Right lung (tissue), 2 donors: ENCODE measurements at regions not wholly inside any gene's neighbourhood (a gene's known extent, or its start where the extent isn't known, plus 50 kb on each side); places are given as distances from the start of the nearest gene placed in this dataset.
"Not testable (repeated sequence)": the region's sequence is repeated elsewhere in the genome, so short reads cannot be mapped to it uniquely, and the experiment has no call there.

ENCODE experiments used
- DNase-seq, 2 donors: peaks; one replicate each; pipeline ENCODE4 v3.0.0-alpha.2; 2013

GRCh38 chr17:77332981-77333685 lies 192.4 kb downstream of the SEC14L1 start:
- DNase-seq = no peak

DNA sequence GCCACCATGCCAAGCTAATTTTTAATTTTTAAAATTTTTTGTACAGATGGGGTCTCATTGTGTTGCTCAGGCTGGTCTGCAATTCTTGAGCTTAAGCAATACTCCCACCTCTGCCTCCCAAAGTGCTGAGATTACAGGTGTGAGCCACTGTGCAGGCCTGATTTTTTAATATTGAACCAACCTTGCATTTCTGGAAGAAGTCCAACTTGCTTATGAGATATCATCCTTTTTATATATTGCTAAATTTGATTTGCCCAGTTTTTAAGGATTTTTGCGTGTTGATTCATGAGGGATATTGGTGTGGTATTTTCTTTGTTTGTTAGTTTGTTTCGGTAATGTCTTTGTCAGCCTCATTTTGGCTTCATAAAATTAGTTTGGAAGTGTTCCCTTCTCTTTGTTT lies 196.4 kb downstream of the SEC14L1 start:
- DNase-seq = no peak

- DNase-seq = no peak
Observed at GRCh38 chr17:77341069-77341541, 200.3 kb downstream of the SEC14L1 start.

DNA sequence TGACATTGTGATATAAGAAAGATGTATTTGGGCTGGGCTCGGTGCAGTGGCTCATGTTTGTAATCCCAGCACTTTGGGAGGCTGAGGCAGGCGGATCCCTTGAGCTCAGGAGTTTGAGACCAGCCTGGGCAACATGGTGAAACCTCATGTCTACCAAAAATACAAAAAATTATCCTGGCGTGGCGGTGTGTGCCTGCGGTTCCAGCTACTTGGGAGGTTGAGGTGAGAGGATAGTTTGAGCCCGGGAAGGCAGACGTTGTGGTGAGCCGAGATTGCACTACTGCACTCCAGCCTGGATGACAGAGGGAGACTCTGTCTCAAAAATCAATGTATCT lies 201.9 kb downstream of the SEC14L1 start:
- DNase-seq = not testable (repeated sequence)

DNA sequence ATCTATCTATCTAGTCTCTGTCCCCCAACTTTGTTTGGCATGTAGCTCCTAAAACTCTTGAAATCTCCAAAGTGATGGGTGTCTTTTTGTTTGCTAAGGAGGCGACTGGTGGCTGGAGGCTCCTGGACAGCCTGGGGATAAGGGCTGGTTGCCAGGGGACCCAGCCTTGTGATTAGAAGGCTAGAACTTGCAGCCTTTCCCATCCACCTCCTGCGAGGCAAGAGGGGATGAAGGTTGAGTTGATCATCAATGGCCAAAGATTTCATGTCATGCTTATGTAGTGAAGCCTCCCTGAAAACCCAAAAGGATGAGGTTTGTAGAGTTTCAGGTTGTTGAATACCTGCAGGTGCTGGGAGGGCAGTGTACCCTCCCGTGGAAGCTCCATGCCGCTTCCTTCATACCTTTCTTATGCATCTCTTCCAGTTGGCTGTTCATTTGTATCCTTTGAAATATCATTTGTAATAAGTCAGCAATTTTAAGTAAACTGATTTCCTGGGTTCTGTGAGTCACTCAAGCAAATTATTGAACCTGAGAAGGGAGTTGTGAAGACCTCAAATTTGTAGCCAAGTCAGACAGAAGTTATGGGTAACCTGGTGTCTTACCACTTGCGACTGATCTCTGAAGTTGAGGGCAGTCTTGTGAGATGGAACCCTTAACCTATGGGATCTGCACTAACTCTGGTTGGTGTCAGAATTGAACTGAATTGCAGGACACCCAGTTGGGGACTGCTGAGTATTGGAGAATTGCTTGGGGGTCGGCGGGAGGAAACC lies 202.4 kb downstream of the SEC14L1 start:
- no peak for DNase-seq

GRCh38 chr17:77344038-77344437 lies 203.3 kb downstream of the SEC14L1 start:
- DNase-seq = no peak

DNA sequence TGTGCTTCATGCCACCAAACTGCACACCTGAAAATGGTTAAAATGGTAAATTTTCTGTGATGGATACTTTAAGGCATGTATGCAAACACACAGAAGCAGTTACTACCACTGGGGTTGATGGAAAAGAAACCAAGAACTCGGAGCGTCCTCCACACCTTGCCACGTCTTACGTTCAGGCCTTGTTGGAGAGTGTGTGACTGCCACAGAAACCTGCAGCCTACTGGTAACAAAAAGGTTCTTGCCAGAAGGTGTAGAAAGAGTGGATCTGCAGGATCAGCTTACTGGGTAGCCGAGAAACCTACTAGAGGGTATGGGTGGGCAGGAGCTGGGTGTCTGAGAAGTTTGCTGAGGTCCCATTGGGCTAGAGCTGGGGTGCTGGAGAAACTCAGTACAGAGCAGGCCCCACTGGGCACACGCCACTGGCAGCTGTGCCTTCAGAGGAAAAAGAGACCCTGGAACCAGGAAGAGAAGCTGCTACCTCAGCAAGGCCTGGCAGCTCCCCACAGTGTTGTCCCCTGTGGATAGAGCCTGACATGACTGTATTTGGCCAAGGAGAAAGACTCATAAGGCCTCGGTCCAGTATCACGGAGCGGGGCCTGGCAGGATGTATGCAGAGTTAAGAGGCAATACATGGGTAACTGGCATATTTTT lies 204.6 kb downstream of the SEC14L1 start:
- no peak for DNase-seq

- no peak for DNase-seq
Observed at GRCh38 chr17:77346765-77347164, 206.0 kb downstream of the SEC14L1 start.

- DNase-seq = no peak
Observed at GRCh38 chr17:77347544-77347943, 206.8 kb downstream of the SEC14L1 start.

DNA sequence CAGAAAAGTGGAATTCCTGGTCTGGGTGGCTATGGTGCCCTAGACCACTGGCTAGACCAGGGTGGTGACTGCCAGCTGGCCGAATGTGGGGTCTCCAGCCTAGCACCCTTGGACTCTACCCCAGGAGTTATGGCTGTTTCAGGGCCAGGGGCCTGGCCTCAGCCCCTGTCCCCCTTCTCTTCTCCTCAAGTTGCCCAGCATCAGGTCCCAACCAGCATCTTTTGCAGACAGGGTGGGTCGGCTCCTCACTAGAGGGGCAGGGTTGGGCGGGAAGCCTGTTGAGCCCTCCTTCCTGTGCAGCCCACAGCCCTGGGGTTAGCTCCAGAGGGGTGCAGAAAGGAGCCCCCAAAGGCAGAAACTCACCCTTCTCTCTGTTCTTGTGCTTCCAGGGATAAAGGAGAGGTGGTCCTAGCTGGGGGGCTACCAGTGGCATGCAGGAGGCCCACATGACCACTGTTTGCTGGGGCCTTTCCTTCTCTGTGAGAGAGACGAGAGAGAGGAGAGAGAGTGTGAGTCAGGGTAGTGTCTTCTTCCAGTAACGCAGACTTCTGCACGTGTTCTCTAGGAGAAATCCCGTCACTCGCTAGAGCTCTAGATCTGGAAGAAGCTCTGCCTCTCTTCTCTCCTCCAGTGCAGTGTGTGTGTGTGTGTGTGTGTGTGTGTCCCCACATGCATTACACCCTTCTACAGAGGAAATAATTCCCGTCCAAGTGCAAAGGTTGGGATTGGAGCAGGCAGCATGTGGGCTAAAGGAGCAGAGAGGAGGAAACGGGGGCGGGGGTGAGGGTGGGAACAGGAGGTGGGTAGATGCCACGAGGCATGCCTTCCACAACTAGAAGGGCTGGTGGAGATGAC lies 209.4 kb downstream of the SEC14L1 start:
- DNase-seq = no peak

GRCh38 chr17:77352441-77352840 lies 211.7 kb downstream of the SEC14L1 start:
- DNase-seq = no peak

GRCh38 chr17:77352996-77353395 lies 212.2 kb downstream of the SEC14L1 start:
- no peak for DNase-seq

- DNase-seq = no peak
Observed at GRCh38 chr17:77353684-77354419, 213.1 kb downstream of the SEC14L1 start.

GRCh38 chr17:77354420-77354669 lies 213.6 kb downstream of the SEC14L1 start:
- DNase-seq = no peak

GRCh38 chr17:77354670-77355455 lies 214.1 kb downstream of the SEC14L1 start:
- no peak for DNase-seq

DNA sequence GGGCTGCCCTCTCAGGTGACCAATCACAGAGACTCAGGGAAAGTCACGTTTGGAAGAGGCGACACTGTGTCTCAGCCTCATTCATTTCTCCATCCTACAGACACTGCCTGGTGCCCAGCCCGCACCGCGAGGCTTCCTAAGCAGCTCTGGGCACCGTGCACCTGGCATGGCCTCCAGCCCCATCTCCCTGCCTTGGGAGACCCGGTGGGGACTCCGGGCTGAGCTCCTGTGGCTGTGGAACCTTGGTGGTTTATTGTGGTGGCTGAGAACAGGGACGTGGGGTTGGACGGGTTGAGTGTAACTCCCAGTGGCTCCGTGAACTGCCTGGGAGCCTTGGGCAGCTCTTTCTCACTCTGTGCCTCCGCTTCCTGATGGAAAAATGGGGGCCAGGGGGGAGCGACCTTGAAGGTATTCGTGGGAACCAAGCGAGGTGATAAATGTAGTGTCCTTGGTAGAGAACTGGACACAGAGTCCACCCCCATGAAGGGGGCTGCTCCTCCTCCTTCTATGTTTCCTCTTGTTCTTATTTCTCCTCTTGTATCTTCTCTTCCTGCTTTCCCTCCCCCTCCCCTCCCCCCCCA lies 215.4 kb downstream of the SEC14L1 start:
- no peak for DNase-seq

- no peak for DNase-seq
Observed at GRCh38 chr17:77356690-77357201, 216.0 kb downstream of the SEC14L1 start.

DNA sequence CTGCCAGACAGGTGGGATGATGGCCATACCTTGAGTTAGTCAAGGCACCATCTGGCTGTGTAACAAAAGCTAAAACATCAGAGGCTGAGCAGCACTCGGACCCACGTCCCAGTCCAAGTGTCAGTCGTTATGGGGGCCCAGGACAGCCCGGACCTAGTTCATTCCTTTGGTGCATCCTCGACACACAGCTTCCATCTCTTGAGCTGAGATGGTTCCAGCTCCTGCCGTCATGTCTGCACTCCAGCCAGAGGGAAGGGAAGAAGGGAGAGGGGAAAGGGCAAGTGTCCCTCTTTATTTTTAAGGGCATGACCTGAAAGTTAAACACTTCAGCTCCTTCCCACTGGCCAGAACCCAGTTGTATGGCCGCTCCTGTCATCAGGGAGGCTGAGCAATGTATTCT lies 218.0 kb downstream of the SEC14L1 start:
- no peak for DNase-seq

DNA sequence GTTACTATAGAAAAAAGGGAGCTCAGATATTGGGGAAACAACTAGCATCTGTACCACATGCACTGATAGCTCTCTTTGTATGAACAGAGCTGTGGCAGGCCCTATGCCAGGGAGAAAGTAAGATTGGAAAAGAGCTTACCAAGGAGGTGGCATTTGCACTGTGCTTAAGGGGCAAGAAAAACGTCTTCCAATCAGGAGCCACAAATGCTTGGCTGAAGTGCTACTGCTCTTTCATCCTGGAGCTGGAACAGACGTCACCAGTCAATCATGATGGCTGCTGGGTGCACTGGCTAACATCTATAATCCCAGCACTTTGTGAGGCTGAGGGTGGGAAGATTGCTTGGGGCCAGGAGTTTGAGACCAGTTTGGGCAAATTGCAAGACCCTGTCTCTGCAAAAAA lies 218.5 kb downstream of the SEC14L1 start:
- DNase-seq = no peak

- no peak for DNase-seq
Observed at GRCh38 chr17:77361986-77362620, 221.3 kb downstream of the SEC14L1 start.
